H1 (cell line): ENCODE measurements at regions not wholly inside any gene's neighbourhood (a gene's known extent, or its start where the extent isn't known, plus 50 kb on each side); places are given as distances from the start of the nearest gene placed in this dataset.
"Not testable (repeated sequence)": the region's sequence is repeated elsewhere in the genome, so short reads cannot be mapped to it uniquely, and the experiment has no call there.

ENCODE experiments used
- EP300 ChIP-seq, 2 experiments: IDR thresholded peaks; 1 replicate in 1 of 2; 2 replicates in 1 of 2; pipeline ENCODE4 v1.6.1; 2011 to 2012; ENCODE audit warnings: low read depth in 2 of 2, low read length in 2 of 2, mild to moderate bottlenecking in 2 of 2, borderline replicate concordance in 1 of 2, inconsistent platforms in 1 of 2, moderate library complexity in 1 of 2
- FOSL1 ChIP-seq: IDR thresholded peaks from 2 replicates; pipeline ENCODE4 v1.6.1; 2011; ENCODE audit warnings: mild to moderate bottlenecking, low read depth, low read length, moderate library complexity; ENCODE audit not compliant: insufficient read depth
- GTF2F1 ChIP-seq: IDR thresholded peaks from 2 replicates; pipeline ENCODE4 v1.6.1; 2012; ENCODE audit warnings: low read depth, low read length, improper control_type of control experiment, borderline replicate concordance
- POLR2A ChIP-seq, 2 experiments: IDR thresholded peaks; 1 replicate in 1 of 2; 2 replicates in 1 of 2; pipeline ENCODE4 v1.6.1; 2011; ENCODE audit warnings: low read depth in 2 of 2, low read length in 2 of 2, mild to moderate bottlenecking in 2 of 2; ENCODE audit errors: control extremely low read depth in 1 of 2
- POLR2AphosphoS5 ChIP-seq: IDR thresholded peaks from 2 replicates; pipeline ENCODE4 v1.6.1; 2011; ENCODE audit warnings: low read depth, low read length
- RXRA ChIP-seq: IDR thresholded peaks from 2 replicates; pipeline ENCODE4 v1.6.1; 2011; ENCODE audit warnings: low read depth, mild to moderate bottlenecking, low read length, moderate library complexity; ENCODE audit not compliant: insufficient read depth
- SIN3A ChIP-seq, 2 experiments: IDR thresholded peaks in 1 of 2; conservative IDR thresholded peaks in 1 of 2; 2 replicates each; pipeline ENCODE4 v1.6.1; 2011 to 2012; ENCODE audit warnings: low read length in 2 of 2, improper control_type of control experiment in 1 of 2, low read depth in 1 of 2, mild to moderate bottlenecking in 1 of 2
- SP1 ChIP-seq: IDR thresholded peaks from 2 replicates; pipeline ENCODE4 v1.6.1; 2011; ENCODE audit warnings: low read depth, low read length
- SUZ12 ChIP-seq: fragments of 200-600 bp; sonication (generic); IDR thresholded peaks from 2 replicates; pipeline ENCODE4 v1.6.1; 2012; ENCODE audit warnings: mild to moderate bottlenecking, inconsistent platforms, low read length, moderate library complexity, mixed read lengths
- TF ChIP-seq, protein P1 (sequence below), 3 experiments: IDR thresholded peaks; 1 replicate in 2 of 3; 2 replicates in 1 of 3; pipeline versions ENCODE4 v1.5.1 to v1.6.1; 2011; ENCODE audit warnings: low read length in 3 of 3, mild to moderate bottlenecking in 3 of 3, inconsistent platforms in 2 of 3, low read depth in 1 of 3, moderate library complexity in 1 of 3; ENCODE audit not compliant: insufficient read depth in 1 of 3; ENCODE audit errors: control extremely low read depth in 1 of 3

DNA sequence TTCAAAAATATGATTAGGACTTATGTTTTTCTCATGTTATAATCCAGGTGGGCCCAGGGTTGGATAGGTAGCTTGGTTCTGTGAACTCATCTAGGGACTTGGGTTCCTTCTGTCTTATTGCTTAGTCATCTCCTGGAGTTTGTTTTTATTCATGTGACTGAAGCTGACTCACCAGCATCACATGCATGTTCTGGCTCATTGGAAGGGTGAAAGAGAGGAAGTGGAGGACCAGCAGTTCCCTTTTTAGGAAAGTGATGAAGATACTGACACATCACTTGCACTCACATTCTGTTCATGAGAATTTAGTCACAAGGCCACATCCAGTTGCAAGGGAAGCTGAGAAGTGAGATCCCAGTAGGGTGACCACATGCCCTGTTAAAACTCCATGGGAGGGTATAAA is 95.9 kb downstream of the NPIPB5 start:
- TF ChIP-seq, protein P1, sequence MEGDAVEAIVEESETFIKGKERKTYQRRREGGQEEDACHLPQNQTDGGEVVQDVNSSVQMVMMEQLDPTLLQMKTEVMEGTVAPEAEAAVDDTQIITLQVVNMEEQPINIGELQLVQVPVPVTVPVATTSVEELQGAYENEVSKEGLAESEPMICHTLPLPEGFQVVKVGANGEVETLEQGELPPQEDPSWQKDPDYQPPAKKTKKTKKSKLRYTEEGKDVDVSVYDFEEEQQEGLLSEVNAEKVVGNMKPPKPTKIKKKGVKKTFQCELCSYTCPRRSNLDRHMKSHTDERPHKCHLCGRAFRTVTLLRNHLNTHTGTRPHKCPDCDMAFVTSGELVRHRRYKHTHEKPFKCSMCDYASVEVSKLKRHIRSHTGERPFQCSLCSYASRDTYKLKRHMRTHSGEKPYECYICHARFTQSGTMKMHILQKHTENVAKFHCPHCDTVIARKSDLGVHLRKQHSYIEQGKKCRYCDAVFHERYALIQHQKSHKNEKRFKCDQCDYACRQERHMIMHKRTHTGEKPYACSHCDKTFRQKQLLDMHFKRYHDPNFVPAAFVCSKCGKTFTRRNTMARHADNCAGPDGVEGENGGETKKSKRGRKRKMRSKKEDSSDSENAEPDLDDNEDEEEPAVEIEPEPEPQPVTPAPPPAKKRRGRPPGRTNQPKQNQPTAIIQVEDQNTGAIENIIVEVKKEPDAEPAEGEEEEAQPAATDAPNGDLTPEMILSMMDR (IDR thresholded peaks at IDR 0.05; ENCODE audit: control extremely low read depth in 1 of 3, insufficient read depth in 1 of 3, low read depth in 1 of 3, low read length in 3 of 3): not testable (repeated sequence)
- TF ChIP-seq EP300 (IDR thresholded peaks at IDR 0.05; ENCODE audit: borderline replicate concordance in 1 of 2, low read depth in 2 of 2, low read length in 2 of 2); SIN3A (conservative IDR thresholded peaks at IDR 0.05 in 1 of 2, IDR thresholded peaks at IDR 0.05 in 1 of 2; ENCODE audit: low read depth in 1 of 2, low read length in 2 of 2); FOSL1; SUZ12; POLR2AphosphoS5; RXRA; SP1; POLR2A (IDR thresholded peaks at IDR 0.05; ENCODE audit: control extremely low read depth in 1 of 2, low read depth in 2 of 2, low read length in 2 of 2); GTF2F1: not testable (repeated sequence)
